GM23338 (cell line): ENCODE measurements at regions not wholly inside any gene's neighbourhood (a gene's known extent, or its start where the extent isn't known, plus 50 kb on each side); places are given as distances from the start of the nearest gene placed in this dataset.

ENCODE experiments used
- ATAC-seq: fragments of 200-7000 bp; cut with Tn5 transposase; 3 replicates; pipeline ENCODE4 v1.9.1; 2020
- DNase-seq: peaks from one replicate; pipeline ENCODE4 v3.0.0-alpha.2; 2015; ENCODE audit warnings: low spot score
- H2AFZ ChIP-seq: fragments of 200-600 bp; sonication (generic); 2 replicates; pipeline ENCODE4 v1.8.0; 2016; ENCODE audit warnings: antibody characterized with exemption, mild to moderate bottlenecking, moderate library complexity
- H3F3A ChIP-seq: fragments of 200-600 bp; sonication (generic); replicated peaks from 2 replicates; pipeline ENCODE4 v1.8.0; 2017; ENCODE audit warnings: antibody characterized with exemption, mixed run types, low read depth
- H3K27ac ChIP-seq: fragments of 200-600 bp; sonication (generic); 2 replicates; pipeline ENCODE4 v1.6.1; 2016; ENCODE audit warnings: low read depth
- H3K27me3 ChIP-seq: fragments of 200-600 bp; sonication (generic); 2 replicates; pipeline ENCODE4 v1.8.0; 2016; ENCODE audit warnings: mild to moderate bottlenecking, mixed run types, moderate library complexity; ENCODE audit not compliant: insufficient read depth
- H3K36me3 ChIP-seq: fragments of 200-600 bp; sonication (generic); 2 replicates; pipeline ENCODE4 v1.8.0; 2016; ENCODE audit warnings: mild to moderate bottlenecking; ENCODE audit not compliant: insufficient read depth
- H3K4me1 ChIP-seq: fragments of 200-600 bp; sonication (generic); 2 replicates; pipeline ENCODE4 v1.8.0; 2016; ENCODE audit warnings: mild to moderate bottlenecking, moderate library complexity; ENCODE audit not compliant: insufficient read depth
- H3K4me2 ChIP-seq: fragments of 200-600 bp; sonication (generic); 2 replicates; pipeline ENCODE4 v1.7.1; 2017; ENCODE audit warnings: mixed run types
- H3K4me3 ChIP-seq: fragments of 200-600 bp; sonication (generic); 2 replicates; pipeline ENCODE4 v1.6.1; 2016; ENCODE audit warnings: mixed run types
- H3K79me2 ChIP-seq: fragments of 200-600 bp; sonication (generic); replicated peaks from 2 replicates; pipeline ENCODE4 v1.8.0; 2017; ENCODE audit warnings: mild to moderate bottlenecking; ENCODE audit not compliant: insufficient read depth
- H3K9me2 ChIP-seq: fragments of 200-600 bp; sonication (generic); 2 replicates; pipeline ENCODE4 v1.8.0; 2017; ENCODE audit not compliant: insufficient read depth
- H4K20me1 ChIP-seq: fragments of 200-600 bp; sonication (generic); replicated peaks from 2 replicates; pipeline ENCODE4 v1.8.0; 2017; ENCODE audit warnings: mild to moderate bottlenecking; ENCODE audit not compliant: insufficient read depth
- H3K27ac Mint-ChIP-seq: 2 replicates; pipeline ENCODE4 v1.8.0; 2020; ENCODE audit warnings: inconsistent platforms, mild to moderate bottlenecking, moderate library complexity, mixed read lengths
- H3K27me3 Mint-ChIP-seq: 3 replicates; pipeline ENCODE4 v1.8.0; 2022; ENCODE audit warnings: low read depth, mild to moderate bottlenecking, moderate library complexity, mixed read lengths, inconsistent platforms; ENCODE audit not compliant: insufficient read depth, poor library complexity
- H3K36me3 Mint-ChIP-seq: 3 replicates; pipeline ENCODE4 v1.8.0; 2021; ENCODE audit warnings: low read depth, mild to moderate bottlenecking, inconsistent platforms, moderate library complexity, mixed read lengths
- H3K4me1 Mint-ChIP-seq: 3 replicates; pipeline ENCODE4 v1.8.0; 2020; ENCODE audit warnings: mild to moderate bottlenecking, inconsistent platforms, mixed read lengths
- H3K4me3 Mint-ChIP-seq: 3 replicates; pipeline ENCODE4 v1.8.0; 2021; ENCODE audit warnings: moderate library complexity, mild to moderate bottlenecking, inconsistent platforms, mixed read lengths
- H3K9me3 Mint-ChIP-seq: 3 replicates; pipeline ENCODE4 v1.8.0; 2020; ENCODE audit warnings: moderate library complexity, mild to moderate bottlenecking, inconsistent platforms, mixed read lengths
- CTCF ChIP-seq, 2 experiments: fragments of 200-600 bp in 1 of 2; sonication (generic) in 1 of 2; conservative IDR thresholded peaks; 2 replicates each; pipeline versions ENCODE4 v1.5.1 to v1.6.1; 2016 to 2017; ENCODE audit warnings: antibody characterized with exemption in 2 of 2, low read depth in 2 of 2, mild to moderate bottlenecking in 2 of 2, moderate library complexity in 1 of 2
- ETS1 ChIP-seq: IDR thresholded peaks from 2 replicates; pipeline ENCODE4 v1.6.1; 2016; ENCODE audit warnings: antibody characterized with exemption
- EZH2 ChIP-seq: fragments of 200-600 bp; sonication (generic); IDR thresholded peaks from one replicate; pipeline ENCODE4 v1.8.0; 2017; ENCODE audit warnings: antibody characterized with exemption, mild to moderate bottlenecking, low read depth; ENCODE audit not compliant: unreplicated experiment
- JUNB ChIP-seq: IDR thresholded peaks from one replicate; pipeline ENCODE4 v1.6.1; 2016; ENCODE audit warnings: antibody characterized with exemption; ENCODE audit not compliant: unreplicated experiment
- POLR2AphosphoS5 ChIP-seq: IDR thresholded peaks from 2 replicates; pipeline ENCODE4 v1.6.1; 2016; ENCODE audit warnings: antibody characterized with exemption, low read depth
- REST ChIP-seq: IDR thresholded peaks from one replicate; pipeline ENCODE4 v1.6.1; 2018; ENCODE audit warnings: antibody characterized with exemption; ENCODE audit not compliant: unreplicated experiment
- STAT1 ChIP-seq: IDR thresholded peaks from one replicate; pipeline ENCODE4 v1.6.1; 2016; ENCODE audit warnings: antibody characterized with exemption; ENCODE audit not compliant: unreplicated experiment
- ZNF331 ChIP-seq: fragments of 250-450 bp; sonication (Bioruptor Pico); IDR thresholded peaks from 2 replicates; pipeline ENCODE4 v1.5.0; 2020; ENCODE audit warnings: low read depth, mild to moderate bottlenecking, moderate library complexity
- ZNF462 ChIP-seq: fragments of 250-450 bp; sonication (Bioruptor Pico); IDR thresholded peaks from 2 replicates; pipeline ENCODE4 v1.5.0; 2020; ENCODE audit warnings: mild to moderate bottlenecking, moderate library complexity

GRCh38 chr10:8453587-8453986 lies 399.1 kb downstream of the GATA3 start (continued):
- no peak for TF ChIP-seq REST
- TF ChIP-seq ETS1 = no peak
- TF ChIP-seq JUNB = no peak
- TF ChIP-seq CTCF (conservative IDR thresholded peaks at IDR 0.05; ENCODE audit: low read depth in 2 of 2) = no peak
- no peak for TF ChIP-seq STAT1
- TF ChIP-seq POLR2AphosphoS5 = no peak

GRCh38 chr10:8454357-8454756 lies 399.9 kb downstream of the GATA3 start:
- no peaks in the 10 kb centered on the region for H3K9me2 ChIP-seq
- no peaks in the 10 kb centered on the region for H4K20me1 ChIP-seq
- H3K79me2 ChIP-seq = no peaks in the 10 kb centered on the region
- Mint-ChIP-seq H3K27ac (no peak overlapping the region; the same call in 1 of the 2 replicates), H3K9me3 (peaks cover 12% of the 10 kb centered on the region), H3K4me3 (no peak overlapping the region), H3K4me1 (peaks cover 3% of the 10 kb centered on the region; the same call in 1 of the 3 replicates), H3K36me3 (no peaks in the 10 kb centered on the region; the same call in 1 of the 3 replicates), H3K27me3 (peaks cover 2% of the 10 kb centered on the region)
- DNase-seq = no peak
- H3K4me3 ChIP-seq = no peak overlapping the region
- H3K4me1 ChIP-seq = no peaks in the 10 kb centered on the region
- no peak for ATAC-seq
- H3K27me3 ChIP-seq = no peaks in the 10 kb centered on the region
- H2AFZ ChIP-seq = no peak overlapping the region
- H3K4me2 ChIP-seq = no peak overlapping the region
- no peak overlapping the region for H3K27ac ChIP-seq
- no peaks in the 10 kb centered on the region for H3F3A ChIP-seq
- H3K36me3 ChIP-seq = no peaks in the 10 kb centered on the region
- TF ChIP-seq CTCF (conservative IDR thresholded peaks at IDR 0.05; ENCODE audit: low read depth in 2 of 2) (no peak), ZNF331 (CRISPR knock-in tag) (no peak), EZH2 (no peak), STAT1 (no peak), ZNF462 (no peak), JUNB (no peak)
